SU-DHL-6 (cell line): ENCODE measurements at regions not wholly inside any gene's neighbourhood (a gene's known extent, or its start where the extent isn't known, plus 50 kb on each side); places are given as distances from the start of the nearest gene placed in this dataset.

Source experiments
- H2AFZ ChIP-seq: fragments of 200-600 bp; sonication (generic); 2 replicates; pipeline ENCODE4 v1.6.1; 2014; ENCODE audit warnings: low read depth, mild to moderate bottlenecking, moderate library complexity, mixed read lengths, antibody characterized with exemption, low read length; ENCODE audit not compliant: severe bottlenecking
- H3F3A ChIP-seq: fragments of 200-600 bp; shearing (Covaris generic); 2 replicates; pipeline ENCODE4 v1.6.0; 2016; ENCODE audit warnings: antibody characterized with exemption, mild to moderate bottlenecking; ENCODE audit not compliant: insufficient read depth
- H3K27ac ChIP-seq: fragments of 200-600 bp; sonication (generic); 2 replicates; pipeline ENCODE4 v1.5.1; 2016; ENCODE audit warnings: low read depth, mild to moderate bottlenecking, low read length, moderate library complexity, mixed read lengths
- H3K27me3 ChIP-seq: fragments of 200-600 bp; sonication (generic), shearing (Covaris generic); 2 replicates; pipeline ENCODE4 v1.6.0; 2014; ENCODE audit warnings: mild to moderate bottlenecking, low read length
- H3K36me3 ChIP-seq: fragments of 200-600 bp; sonication (generic); 2 replicates; pipeline ENCODE4 v1.6.1; 2014; ENCODE audit warnings: mild to moderate bottlenecking, low read length, mixed read lengths
- H3K4me2 ChIP-seq: fragments of 300-600, 200-600 bp; shearing (Covaris generic), sonication (generic); 2 replicates; pipeline ENCODE4 v1.6.0; 2014; ENCODE audit warnings: low read length, low read depth, mild to moderate bottlenecking; ENCODE audit not compliant: poor library complexity, severe bottlenecking
- H3K4me3 ChIP-seq: fragments of 200-600 bp; sonication (generic); 2 replicates; pipeline ENCODE4 v1.5.1; 2014; ENCODE audit warnings: antibody characterized with exemption, low read length, mild to moderate bottlenecking, mixed read lengths; ENCODE audit not compliant: insufficient read depth, poor library complexity, severe bottlenecking
- H3K79me2 ChIP-seq: fragments of 200-600 bp; sonication (generic); 2 replicates; pipeline ENCODE4 v1.6.1; 2014; ENCODE audit warnings: mild to moderate bottlenecking, low read length, moderate library complexity; ENCODE audit not compliant: insufficient read depth
- H3K9ac ChIP-seq: fragments of 200-600 bp; sonication (generic); 2 replicates; pipeline ENCODE4 v1.7.0; 2014; ENCODE audit warnings: mild to moderate bottlenecking, low read length
- H3K9me2 ChIP-seq: fragments of 200-600 bp; sonication (generic); replicated peaks from 2 replicates; pipeline ENCODE4 v1.6.1; 2014; ENCODE audit warnings: low read length; ENCODE audit not compliant: insufficient read depth
- H3K9me3 ChIP-seq: fragments of 200-600 bp; sonication (generic); 2 replicates; pipeline ENCODE4 v1.6.1; 2014; ENCODE audit warnings: low read length, mixed read lengths; ENCODE audit not compliant: insufficient read depth
- H4K20me1 ChIP-seq: fragments of 200-600 bp; sonication (generic); 2 replicates; pipeline ENCODE4 v1.6.1; 2014; ENCODE audit warnings: low read depth, mild to moderate bottlenecking, antibody characterized with exemption, low read length, moderate library complexity, mixed read lengths
- CTCF ChIP-seq: fragments of 200-600 bp; sonication (generic); IDR thresholded peaks from one replicate; pipeline ENCODE4 v1.5.1; 2017; ENCODE audit warnings: antibody characterized with exemption, mild to moderate bottlenecking, low read length, moderate library complexity; ENCODE audit not compliant: insufficient read depth, poor library complexity, severe bottlenecking
- EZH2phosphoT487 ChIP-seq: fragments of 200-600 bp; sonication (generic), shearing (Covaris generic); conservative IDR thresholded peaks from 2 replicates; pipeline ENCODE4 v1.6.1; 2018; ENCODE audit warnings: mild to moderate bottlenecking, antibody characterized with exemption, low read length, moderate library complexity, mixed read lengths

DNA sequence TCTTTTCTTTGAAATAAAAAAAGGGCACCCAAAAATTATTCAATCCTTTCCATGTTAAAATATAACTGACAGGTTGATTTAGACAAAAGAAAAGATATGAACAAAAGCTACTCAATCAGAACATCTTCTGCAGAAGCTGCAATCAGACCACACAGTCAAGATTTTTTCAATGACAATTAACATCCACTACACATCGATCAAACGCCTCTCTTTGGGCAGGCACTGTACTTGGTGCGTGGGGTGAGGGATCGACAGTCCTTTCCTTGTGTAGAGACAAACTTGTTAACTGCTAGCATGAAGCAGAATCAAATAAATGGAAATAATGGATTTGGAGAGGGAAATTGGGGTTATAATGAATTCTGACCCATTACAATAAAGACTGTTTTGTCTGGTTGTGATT, 71.2 kb upstream of the SESN3 start:
- Histone ChIP-seq H3K27me3 (no peaks in the 10 kb centered on the region), H3K79me2 (no peaks in the 10 kb centered on the region), H3K27ac (no peak overlapping the region), H4K20me1 (no peaks in the 10 kb centered on the region), H3K4me3 (no peak overlapping the region), H3K9ac (no peak overlapping the region), H3K9me3 (no peaks in the 10 kb centered on the region), H2AFZ (no peak overlapping the region), H3F3A (no peaks in the 10 kb centered on the region), H3K36me3 (no peaks in the 10 kb centered on the region), H3K4me2 (no peak overlapping the region), H3K9me2 (no peaks in the 10 kb centered on the region)
- no peak for TF ChIP-seq CTCF
- no peak for TF ChIP-seq EZH2phosphoT487

GRCh38 chr11:95301474-95301873, 70.5 kb upstream of the SESN3 start:
- H3K27ac ChIP-seq, result no peak overlapping the region
- TF ChIP-seq CTCF, result no peak
- TF ChIP-seq EZH2phosphoT487, result no peak
- H3K9me3 ChIP-seq, result no peaks in the 10 kb centered on the region
- H3K9ac ChIP-seq, result no peak overlapping the region
- H2AFZ ChIP-seq, result no peak overlapping the region
- no peaks in the 10 kb centered on the region for H3K79me2 ChIP-seq
- no peak overlapping the region for H3K4me2 ChIP-seq
- H3K4me3 ChIP-seq, result no peak overlapping the region
- H3F3A ChIP-seq, result no peaks in the 10 kb centered on the region
- H3K27me3 ChIP-seq, result no peaks in the 10 kb centered on the region
- no peaks in the 10 kb centered on the region for H3K9me2 ChIP-seq
- H4K20me1 ChIP-seq, result no peaks in the 10 kb centered on the region
- H3K36me3 ChIP-seq, result no peaks in the 10 kb centered on the region

GRCh38 chr11:95299078-95299679, 68.2 kb upstream of the SESN3 start:
- no peaks in the 10 kb centered on the region for H3K9me3 ChIP-seq
- H3K27me3 ChIP-seq, result no peaks in the 10 kb centered on the region
- no peak overlapping the region for H3K4me3 ChIP-seq
- TF ChIP-seq EZH2phosphoT487, result no peak
- no peak overlapping the region for H3K27ac ChIP-seq
- H3K36me3 ChIP-seq, result no peaks in the 10 kb centered on the region
- no peaks in the 10 kb centered on the region for H3K79me2 ChIP-seq
- no peak overlapping the region for H3K9ac ChIP-seq
- no peaks in the 10 kb centered on the region for H4K20me1 ChIP-seq
- H3K9me2 ChIP-seq, result no peaks in the 10 kb centered on the region
- H3K4me2 ChIP-seq, result no peak overlapping the region
- H2AFZ ChIP-seq, result no peak overlapping the region
- H3F3A ChIP-seq, result no peaks in the 10 kb centered on the region

- no peaks in the 10 kb centered on the region for H3K79me2 ChIP-seq
- H3K9me2 ChIP-seq, result no peaks in the 10 kb centered on the region
- H3K9ac ChIP-seq, result no peak overlapping the region
- no peak overlapping the region for H3K4me3 ChIP-seq
- no peaks in the 10 kb centered on the region for H3K27me3 ChIP-seq
- H2AFZ ChIP-seq, result no peak overlapping the region
- no peaks in the 10 kb centered on the region for H4K20me1 ChIP-seq
- H3K27ac ChIP-seq, result no peak overlapping the region
- no peak for TF ChIP-seq EZH2phosphoT487
- no peak for TF ChIP-seq CTCF
- H3K36me3 ChIP-seq, result no peaks in the 10 kb centered on the region
- H3K4me2 ChIP-seq, result no peak overlapping the region
- no peaks in the 10 kb centered on the region for H3K9me3 ChIP-seq
- no peaks in the 10 kb centered on the region for H3F3A ChIP-seq
These were observed 66.9 kb upstream of the SESN3 start for GRCh38 chr11:95297680-95298452.
